GM19452 (cell line): ENCODE measurements at regions not wholly inside any gene's neighbourhood (a gene's known extent, or its start where the extent isn't known, plus 50 kb on each side); places are given as distances from the start of the nearest gene placed in this dataset.

Source experiments
- ATAC-seq: cut with Tn5 transposase; IDR thresholded peaks from one replicate; pipeline ENCODE4 v1.9.1; 2021; ENCODE audit not compliant: unreplicated experiment

DNA sequence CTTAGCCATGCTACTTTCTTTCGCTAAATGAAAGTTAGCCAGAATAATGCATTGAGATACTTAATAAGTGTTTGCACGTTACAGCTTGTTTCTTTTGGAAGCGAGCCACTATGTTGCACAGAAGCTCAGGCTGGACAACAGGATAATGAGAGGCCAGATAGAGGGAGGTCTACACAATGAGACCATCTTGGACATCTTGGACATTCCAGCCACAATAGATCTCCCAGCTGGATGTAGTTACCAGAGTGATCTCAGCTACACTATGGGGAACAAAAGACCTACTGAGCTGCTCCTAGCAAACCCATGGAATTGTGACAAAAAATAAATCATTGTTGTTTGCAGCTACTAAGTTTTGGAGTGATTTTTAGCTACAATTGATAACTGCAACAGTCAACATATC lies 540.1 kb upstream of the SEMA6D start:
- no peak for ATAC-seq

DNA sequence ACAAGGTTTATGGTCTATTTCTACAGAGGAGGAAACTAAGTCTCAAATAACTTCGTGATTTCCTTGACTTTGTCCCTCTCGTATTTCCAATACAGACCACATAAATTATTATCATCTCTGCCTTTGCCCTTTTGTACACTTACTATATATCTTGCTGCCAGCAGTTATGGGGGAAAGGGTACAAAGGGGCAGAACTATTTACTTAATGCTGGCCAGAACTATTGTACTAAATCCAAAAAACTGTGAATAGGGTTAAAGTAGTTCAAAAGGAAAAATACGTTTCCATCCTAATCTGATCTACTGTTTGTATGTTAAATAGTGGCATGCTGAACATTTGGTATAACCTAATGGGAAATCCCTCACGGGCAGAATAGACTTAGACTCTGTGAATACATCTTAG lies 537.3 kb upstream of the SEMA6D start:
- ATAC-seq = no peak

DNA sequence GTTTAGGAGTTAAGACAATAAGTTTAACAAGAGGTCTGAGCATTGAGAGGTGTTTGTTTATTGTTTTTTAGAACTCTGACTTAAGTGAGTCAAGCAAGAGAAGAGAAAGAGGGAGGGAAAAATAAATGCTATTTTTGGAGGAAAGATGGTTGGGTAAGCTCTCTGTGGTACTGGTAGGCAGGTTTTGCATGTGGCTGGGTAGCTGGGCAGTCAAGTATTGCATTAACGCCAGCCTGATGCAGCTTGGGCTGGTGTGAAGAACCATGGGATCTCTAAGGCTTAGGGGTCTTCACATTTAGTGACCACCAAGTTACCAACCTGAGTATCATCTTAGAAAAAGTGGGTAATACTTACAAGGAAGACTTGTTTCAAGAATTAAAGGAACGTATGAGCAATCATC lies 534.5 kb upstream of the SEMA6D start:
- ATAC-seq = no peak

DNA sequence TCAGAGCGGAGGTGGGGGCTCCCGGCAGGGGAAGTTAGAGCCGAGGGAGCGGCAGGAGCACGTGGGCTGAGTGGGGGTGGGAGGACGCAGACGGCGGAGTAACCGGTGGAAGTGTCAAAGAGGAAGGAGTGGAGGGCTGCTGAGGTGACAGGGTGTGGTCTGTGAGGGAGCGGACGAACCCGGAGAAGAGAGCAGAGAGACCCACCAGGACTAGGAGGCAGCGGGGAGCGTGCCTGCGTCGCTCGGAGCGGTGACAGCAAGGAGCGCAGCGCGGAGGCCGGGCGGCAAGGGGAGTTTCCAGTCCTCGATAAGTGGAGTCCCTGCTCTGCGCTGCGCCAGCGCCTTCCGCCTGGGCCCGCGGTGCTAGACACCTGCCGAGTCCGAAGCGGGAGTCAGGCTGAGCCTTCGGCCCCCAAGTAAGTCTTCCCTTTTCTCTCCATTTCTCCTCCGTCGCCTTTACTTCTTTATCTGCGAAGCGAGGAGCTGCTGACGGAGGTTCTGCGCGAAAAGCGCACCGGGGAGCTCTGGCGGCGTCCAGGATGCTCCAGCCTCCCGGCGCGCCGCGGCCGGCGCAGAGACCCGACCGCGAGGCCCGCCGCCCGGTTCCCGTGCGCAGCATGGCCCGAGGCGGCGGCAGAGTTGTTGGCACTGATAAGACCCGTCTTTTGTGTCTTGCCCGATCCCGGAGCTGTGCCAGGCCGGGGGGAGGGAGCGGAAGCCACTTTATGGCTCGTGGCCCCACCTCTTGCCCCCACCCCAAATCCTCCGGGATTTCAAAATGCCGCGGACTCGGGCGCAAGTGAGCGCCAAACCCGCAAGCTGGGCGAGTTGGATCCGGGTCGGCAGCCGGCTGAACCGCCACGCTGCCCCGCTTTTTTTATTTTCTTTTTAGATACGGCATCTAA lies 533.0 kb upstream of the SEMA6D start:
- no peak for ATAC-seq

DNA sequence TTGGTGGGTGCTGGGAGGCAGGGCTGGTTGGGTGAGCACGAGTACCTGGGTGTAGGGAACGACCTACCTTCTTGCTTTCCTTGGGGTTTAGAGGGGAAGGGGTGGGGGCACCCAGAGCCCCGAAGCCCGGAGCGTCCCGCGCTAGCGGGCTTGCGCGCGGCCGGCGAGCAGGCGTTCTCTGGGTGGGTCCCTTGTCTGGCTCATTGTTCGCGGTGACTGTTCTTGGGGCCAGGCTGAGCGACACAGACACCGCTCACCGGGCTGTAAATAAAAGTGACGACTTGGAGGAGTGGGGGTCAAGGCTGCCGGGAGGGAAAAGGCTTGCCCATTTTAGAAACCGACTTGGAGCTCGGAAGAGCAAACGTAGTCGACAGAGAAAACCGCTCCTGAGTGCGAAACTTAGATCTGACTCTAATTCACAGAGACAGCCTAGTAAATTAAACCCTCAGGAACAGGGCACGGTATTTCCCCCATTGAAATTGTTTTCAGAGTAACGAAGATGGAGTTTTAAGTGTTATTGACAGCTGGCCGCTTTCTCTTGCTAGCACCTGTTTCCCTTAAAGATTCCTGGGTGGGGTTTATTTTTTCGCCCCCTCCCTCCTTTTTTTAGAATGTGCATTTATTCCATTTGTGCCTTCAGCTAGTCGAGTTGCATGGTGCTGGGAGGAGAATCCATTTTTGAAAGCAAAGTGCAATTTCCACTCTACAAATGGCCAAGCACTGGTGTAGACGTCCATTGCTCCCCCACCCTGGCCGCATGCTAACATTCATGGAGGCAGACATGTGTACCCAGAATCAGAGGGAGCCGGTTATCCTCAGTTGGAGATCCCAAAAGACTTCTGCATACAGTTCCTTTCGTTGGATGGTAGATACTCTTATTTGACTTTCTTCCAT lies 532.1 kb upstream of the SEMA6D start:
- ATAC-seq = no peak

DNA sequence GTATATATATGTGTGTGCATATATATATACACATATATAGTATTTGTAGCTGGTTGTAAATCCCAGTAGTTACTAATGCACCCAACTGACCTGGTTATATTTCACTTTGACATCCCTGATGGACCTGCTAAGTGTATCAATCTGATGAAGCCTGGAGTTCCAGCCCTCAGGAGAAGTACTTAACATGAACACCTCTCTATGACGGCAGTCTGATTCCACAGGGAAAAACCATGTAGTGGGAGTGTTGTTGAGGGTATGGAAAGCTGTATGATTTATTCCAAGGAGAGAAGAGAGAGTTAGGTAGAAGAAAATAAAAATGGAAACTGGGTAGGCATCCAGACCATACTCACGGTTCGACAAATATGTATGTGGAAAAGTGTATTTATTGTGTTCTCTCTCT lies 531.2 kb upstream of the SEMA6D start:
- ATAC-seq = no peak

DNA sequence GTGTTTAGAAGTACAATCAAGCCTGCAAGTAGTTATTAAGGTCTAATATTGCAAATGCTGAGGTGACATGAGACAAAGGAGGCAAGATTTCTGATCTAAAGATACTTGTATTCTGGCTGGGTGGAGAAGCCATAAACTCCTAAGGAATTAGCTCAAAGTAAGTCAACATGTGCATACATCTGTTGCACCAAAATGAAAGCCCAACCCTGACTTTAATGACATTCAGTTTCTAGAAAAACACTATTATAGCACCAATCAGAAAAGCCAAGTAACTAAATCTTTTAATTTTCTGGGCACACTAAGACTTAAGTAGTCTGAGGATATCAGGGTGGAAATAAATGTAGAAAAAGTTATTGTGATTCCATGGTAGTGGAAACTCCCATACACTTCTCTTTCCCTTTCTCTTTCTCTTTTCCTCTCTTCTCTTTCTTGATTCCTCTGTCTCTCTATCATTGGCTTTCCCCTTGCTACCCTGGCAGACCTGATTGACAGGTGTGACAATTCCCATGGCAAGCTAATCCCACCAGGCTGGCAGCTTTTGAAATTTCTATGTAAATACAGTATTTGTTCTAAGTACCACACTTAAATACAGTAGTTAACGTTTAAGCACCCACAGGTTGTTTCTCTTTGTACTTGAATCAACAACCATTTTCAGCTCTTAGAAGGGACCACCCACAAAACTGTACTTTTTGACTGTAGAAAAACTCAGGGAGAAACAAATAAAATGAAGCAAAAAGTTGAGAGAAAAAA lies 528.4 kb upstream of the SEMA6D start:
- ATAC-seq = no peak

DNA sequence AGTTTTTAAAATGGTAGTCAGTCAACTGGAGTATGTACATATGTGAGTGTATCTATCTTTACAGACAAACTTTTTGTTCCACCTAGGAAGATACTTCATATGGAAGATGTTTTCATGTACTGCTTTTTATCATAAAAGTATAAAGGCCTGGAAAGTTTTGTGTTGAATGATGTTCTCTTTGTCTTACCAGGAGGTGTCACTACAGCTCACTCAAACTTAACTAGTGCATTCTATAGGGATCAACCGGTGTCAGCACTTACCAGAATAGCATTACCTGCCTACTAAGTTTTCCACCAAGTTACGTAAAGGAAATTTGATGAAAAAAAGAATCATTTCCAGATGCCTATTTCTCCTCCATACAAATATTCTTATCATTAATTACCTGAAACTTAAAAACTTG lies 522.6 kb upstream of the SEMA6D start:
- ATAC-seq = no peak

DNA sequence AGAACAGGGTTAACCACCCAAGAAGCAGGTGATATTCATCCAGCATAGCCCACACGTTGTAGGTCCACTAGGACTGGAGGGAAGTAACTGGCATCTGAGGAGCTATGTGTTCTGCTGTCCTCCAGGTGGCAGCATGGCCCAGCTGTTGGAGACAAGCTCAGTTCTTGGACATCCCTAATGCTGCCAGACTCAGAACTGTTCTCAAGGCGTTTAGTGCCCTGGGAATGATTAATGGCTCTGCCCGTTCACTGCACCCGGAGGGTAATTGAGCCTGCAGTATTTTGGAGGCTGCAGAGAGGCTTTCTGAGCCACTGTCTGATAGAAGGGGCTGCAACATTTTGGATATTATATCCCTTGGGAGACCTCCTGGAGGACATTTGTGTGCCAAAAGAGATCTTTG lies 521.3 kb upstream of the SEMA6D start:
- peak; percentile 92 for ATAC-seq

DNA sequence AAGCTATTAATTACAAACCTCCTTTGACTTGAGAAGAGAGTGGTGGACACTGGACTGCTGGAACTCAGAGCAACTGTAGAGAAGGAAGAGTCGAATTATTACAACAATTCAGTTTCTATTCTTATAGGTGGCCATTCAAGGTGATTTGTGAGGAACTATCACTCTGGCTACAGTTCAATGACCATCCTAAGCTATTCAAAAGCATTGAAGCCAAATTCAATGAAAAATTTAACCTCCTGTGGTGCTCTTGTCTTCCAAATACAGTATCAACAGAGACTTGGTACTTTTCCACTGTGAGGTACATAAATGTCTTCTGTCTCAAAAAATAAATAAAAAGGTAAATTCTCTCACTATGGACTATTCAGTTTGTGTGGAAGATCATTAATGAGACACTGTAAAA lies 513.3 kb upstream of the SEMA6D start:
- ATAC-seq = no peak

DNA sequence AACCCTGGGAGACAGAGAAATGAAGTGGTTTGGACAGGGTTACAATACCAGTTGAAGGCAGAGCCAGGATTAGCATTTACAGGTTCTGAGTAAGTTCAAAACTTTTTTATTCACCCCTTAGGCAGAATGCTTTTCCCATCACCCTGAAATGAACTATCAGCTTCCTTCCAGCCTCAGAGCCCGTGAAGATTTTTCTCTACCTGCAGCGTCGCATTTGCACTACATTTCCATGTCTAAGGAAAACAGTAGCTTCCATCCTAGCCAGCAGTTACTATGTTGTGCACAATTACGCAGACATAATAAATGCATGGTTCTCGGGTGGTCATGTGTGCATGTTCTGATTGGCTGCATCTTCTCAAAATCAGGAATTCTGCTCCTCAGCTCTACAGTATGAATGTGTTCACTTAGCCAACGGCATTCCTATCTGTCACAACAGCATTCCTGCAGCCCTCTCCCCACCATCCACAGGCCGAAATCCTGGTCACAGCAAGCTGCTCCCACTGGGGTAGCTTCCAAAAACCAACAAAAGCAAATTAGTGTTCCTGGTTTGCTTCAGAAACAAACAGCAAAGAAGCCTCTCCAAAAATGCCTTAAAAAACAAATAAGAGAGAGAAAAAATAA lies 510.8 kb upstream of the SEMA6D start:
- no peak for ATAC-seq

DNA sequence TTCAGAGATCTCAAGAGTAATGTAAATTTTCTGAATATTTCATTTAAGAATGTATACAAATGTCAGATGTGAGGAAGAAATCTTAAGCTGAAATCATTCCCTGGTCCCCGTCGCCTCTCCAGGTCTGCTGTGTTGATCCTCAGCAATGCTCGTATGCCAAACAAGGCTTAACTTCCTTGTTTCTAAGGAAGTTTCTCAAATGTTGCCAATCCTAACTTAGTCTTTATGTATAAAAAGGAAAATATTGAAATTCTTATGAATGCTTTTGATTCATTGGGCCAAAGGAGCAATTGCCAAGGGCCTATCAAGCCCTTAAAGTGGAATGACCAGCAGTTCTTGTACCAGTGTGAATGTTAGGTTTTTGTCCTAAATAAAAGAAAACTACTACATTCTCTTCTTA lies 507.7 kb upstream of the SEMA6D start:
- no peak for ATAC-seq

DNA sequence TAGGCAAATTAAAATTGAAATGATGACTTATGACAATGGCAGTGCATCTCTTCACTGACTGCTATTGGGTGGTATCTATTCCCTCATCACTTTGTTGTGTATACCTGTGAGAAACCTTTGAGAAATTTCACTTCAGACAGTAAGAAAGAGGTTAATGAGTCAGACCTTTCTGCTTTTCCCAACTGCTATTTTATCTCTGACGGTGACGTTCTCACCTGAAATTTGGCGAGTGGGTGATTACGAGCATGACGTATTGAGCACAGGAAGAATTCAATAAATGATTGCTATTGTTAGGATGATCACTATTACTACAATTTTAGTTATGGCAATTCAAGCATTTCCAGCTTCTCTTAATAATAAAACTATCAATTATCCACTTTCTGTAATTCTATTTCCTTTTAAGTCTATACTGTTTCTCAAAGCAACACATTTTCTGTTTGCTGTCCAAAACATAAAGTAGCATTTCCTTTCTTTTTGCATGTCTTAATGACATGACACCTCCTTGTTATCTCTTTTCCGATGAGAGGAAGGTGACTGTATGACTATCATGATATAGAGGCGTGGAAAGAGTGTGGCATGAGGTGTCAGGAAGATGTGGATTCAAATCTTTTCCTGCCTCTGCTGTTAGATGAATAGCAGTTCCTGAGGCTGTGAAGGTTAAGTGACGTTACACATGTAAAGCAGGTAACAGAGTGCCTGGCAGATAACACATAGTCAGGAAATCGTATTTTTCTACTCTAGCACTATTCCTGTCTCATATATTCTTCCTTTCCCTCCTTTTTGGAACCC lies 504.9 kb upstream of the SEMA6D start:
- no peak for ATAC-seq

DNA sequence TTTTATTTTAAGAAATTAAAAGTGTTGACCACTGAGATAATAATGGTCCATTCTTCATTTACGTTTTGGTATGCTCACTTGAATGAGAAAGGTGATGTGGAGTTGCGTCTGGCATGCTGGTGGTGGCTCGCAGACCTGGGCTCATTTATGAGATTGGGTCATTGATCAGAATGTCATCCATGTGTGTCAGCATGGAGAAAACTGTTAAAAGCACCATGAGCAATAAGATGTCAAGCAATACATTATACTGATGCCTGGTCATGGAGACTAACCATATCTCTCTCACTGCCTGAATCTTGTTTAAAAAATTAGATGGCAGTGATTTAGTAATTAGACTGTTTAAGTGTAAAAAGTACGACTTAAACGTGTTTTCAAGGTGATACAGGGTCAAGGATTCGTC lies 503.4 kb upstream of the SEMA6D start:
- no peak for ATAC-seq

DNA sequence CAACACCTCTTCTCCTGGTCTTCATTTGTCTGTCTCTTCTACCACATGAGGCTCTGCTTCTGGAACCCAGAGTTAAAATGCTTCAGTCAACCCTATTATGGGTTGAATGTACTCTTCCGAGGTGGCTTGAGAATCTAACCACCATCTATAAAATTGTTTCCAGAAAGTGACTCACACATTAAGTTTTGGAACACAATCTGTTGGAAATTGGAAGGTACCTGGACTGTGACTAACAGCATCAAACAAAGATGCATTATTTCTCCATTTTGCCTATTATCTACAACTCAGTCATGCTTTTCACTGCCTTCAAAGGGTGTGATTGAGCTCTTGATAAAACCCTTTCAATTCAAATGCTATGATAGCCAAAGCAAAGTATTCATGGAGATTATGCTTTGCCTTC lies 499.0 kb upstream of the SEMA6D start:
- ATAC-seq = no peak

DNA sequence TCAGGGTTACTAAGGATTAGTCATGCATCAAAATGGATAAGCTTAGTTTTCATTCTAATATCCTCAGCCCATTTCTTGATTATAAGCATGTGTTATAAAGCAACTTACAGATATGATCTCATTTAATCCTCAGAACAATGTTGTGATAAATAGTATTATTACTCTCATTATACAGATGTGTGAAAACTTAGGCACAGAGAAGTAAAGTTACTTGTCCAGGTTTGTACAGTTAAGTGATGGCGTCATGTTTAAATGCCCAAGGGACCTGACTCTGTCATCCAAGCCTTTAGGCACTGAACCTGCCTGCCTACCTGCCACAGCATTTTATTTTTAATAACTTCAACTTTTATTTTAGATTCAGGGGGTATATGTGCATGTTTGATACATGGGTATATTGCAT lies 472.9 kb upstream of the SEMA6D start:
- no peak for ATAC-seq

DNA sequence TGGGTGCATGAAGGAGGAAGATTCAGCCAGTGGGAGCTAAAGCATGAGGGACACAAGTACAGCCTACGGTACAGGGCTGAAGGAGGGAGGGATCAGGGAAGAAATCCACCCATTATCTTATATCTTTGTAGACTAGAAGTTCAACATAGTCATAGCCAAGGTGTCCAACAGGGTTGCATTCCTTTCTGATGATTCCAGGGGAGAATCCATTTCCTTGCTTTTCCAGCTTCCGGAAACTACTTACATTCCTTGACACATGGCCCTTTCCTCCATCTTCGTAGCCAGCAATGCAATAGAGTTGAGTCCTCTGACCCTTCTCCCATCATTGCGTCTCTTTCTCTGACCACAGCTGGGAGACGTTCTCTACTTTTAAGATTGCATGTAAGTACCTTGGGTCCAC lies 471.0 kb upstream of the SEMA6D start:
- no peak for ATAC-seq

DNA sequence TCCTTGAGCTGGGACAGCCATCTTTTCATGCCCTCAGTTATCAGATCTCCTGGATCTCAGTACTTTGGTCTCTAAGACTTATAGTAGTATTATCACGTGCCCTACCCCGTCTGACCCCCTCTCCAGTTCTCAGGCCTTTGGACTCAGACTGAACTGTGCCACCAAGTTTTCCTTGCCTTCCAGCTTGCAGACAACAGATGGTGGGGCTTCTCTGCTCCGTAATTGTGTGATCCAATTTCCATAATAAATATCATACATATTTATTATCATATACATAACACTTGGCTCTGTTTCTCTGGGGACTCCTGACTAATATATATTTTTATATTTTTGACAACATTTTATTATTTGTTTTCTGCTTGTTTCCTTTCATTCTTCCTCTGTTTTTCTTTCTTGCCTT lies 458.8 kb upstream of the SEMA6D start:
- ATAC-seq = no peak

DNA sequence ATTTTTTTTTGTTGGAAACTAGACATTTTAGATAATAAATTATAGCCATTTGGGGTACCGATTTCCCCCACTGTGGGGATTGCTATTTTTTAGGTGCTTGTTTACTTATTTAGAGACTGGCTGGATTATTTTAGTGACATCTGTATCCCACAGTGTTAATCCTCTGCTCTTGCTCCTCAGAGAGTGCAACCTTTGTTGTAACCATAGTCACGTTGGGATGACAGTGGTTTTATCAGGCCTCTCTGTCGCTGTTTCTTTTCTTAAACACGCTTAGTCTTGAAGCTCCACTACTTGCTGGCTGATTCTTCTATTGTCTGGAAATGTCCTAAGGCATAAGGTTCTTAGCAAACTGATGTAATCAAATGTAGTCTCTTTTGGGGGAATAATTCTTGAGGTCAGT lies 451.6 kb upstream of the SEMA6D start:
- no peak for ATAC-seq

DNA sequence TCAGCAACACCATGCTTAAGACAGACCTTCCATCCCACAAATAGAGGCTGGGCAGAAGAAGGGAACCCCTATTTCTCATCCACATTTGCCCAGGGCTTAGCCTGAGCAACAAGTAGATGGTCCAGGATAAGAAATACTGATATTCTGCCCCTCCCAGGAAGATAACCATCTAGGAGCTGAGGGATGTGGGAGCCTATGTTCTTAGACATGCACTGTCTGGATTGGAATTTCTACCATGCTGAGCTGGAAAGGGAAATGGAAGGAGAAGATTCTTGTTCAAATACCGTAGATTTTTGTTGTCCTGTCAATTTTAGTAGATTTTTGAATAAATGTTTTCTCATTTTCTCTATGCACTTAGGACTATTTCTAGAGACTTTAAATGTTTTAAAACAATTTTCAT lies 450.7 kb upstream of the SEMA6D start:
- no peak for ATAC-seq
